Activated naive CD8-positive, alpha-beta T cell treated with anti-CD3 and anti-CD28 coated beads, Interleukin-2, amount 50 U/mL, for 16 hours (primary cell): ENCODE measurements at regions not wholly inside any gene's neighbourhood (a gene's known extent, or its start where the extent isn't known, plus 50 kb on each side); places are given as distances from the start of the nearest gene placed in this dataset.
A peak's percentile ranks its signal among the peaks of the same experiment; 100 is the strongest.

Experiments
- DNase-seq: peaks from one replicate; pipeline ENCODE4 v3.0.0-alpha.2; 2020; ENCODE audit warnings: low read depth, low spot score

- no peak for DNase-seq
Measured at GRCh38 chr2:18791172-18791797, 201.9 kb upstream of the NT5C1B start.

GRCh38 chr2:18790509-18791171 is 201.3 kb upstream of the NT5C1B start:
- no peak for DNase-seq

- no peak for DNase-seq
Measured at GRCh38 chr2:18788592-18788991, 199.2 kb upstream of the NT5C1B start.

GRCh38 chr2:18787726-18788125 is 198.4 kb upstream of the NT5C1B start:
- DNase-seq, result no peak

- no peak for DNase-seq
Measured at GRCh38 chr2:18784245-18784644, 194.9 kb upstream of the NT5C1B start.

- DNase-seq, result no peak
Measured at GRCh38 chr2:18781541-18782280, 192.3 kb upstream of the NT5C1B start.

GRCh38 chr2:18777250-18777812 is 188.0 kb upstream of the NT5C1B start:
- no peak for DNase-seq

GRCh38 chr2:18771212-18771611 is 181.8 kb upstream of the NT5C1B start:
- no peak for DNase-seq

GRCh38 chr2:18763338-18763737 is 174.0 kb upstream of the NT5C1B start:
- DNase-seq, result no peak

GRCh38 chr2:18762667-18763066 is 173.3 kb upstream of the NT5C1B start:
- no peak for DNase-seq

- no peak for DNase-seq
Measured at GRCh38 chr2:18754286-18754685, 164.9 kb upstream of the NT5C1B start.

GRCh38 chr2:18753722-18754121 is 164.4 kb upstream of the NT5C1B start:
- DNase-seq, result no peak

- DNase-seq, result no peak
Measured at GRCh38 chr2:18752667-18753422, 163.5 kb upstream of the NT5C1B start.

- DNase-seq, result no peak
Measured at GRCh38 chr2:18752022-18752493, 162.7 kb upstream of the NT5C1B start.

GRCh38 chr2:18750672-18751554 is 161.5 kb upstream of the NT5C1B start:
- no peak for DNase-seq

GRCh38 chr2:18749912-18750526 is 160.7 kb upstream of the NT5C1B start:
- DNase-seq, result peak; percentile 4

- no peak for DNase-seq
Measured at GRCh38 chr2:18745431-18746272, 156.3 kb upstream of the NT5C1B start.

- DNase-seq, result no peak
Measured at GRCh38 chr2:18741895-18742732, 152.7 kb upstream of the NT5C1B start.
